GM12878 (cell line): ENCODE measurements at regions not wholly inside any gene's neighbourhood (a gene's known extent, or its start where the extent isn't known, plus 50 kb on each side); places are given as distances from the start of the nearest gene placed in this dataset.
A peak's percentile ranks its signal among the peaks of the same experiment; 100 is the strongest.

ENCODE experiments used
- ATF7 ChIP-seq: fragments of 450-650 bp; IDR thresholded peaks from 2 replicates; pipeline ENCODE4 v1.6.1; 2016; ENCODE audit warnings: low read depth, mild to moderate bottlenecking
- CBX5 ChIP-seq: sonication (generic); IDR thresholded peaks from 2 replicates; pipeline ENCODE4 v1.6.1; 2016; ENCODE audit warnings: low read depth, moderate library complexity, mild to moderate bottlenecking, inconsistent platforms
- CEBPB ChIP-seq, 2 experiments: fragments of 150-350 bp in 1 of 2; IDR thresholded peaks; 2 replicates each; pipeline ENCODE4 v1.6.1; 2012 to 2014; ENCODE audit warnings: low read depth in 2 of 2, low read length in 2 of 2, borderline replicate concordance in 1 of 2, inconsistent platforms in 1 of 2
- CREM ChIP-seq: IDR thresholded peaks from 2 replicates; pipeline ENCODE4 v1.6.1; 2014; ENCODE audit warnings: antibody characterized with exemption, low read depth
- CUX1 ChIP-seq: IDR thresholded peaks from 2 replicates; pipeline ENCODE4 v1.6.1; 2012; ENCODE audit warnings: improper control_type of control experiment, low read depth, low read length; ENCODE audit not compliant: insufficient replicate concordance
- EED ChIP-seq: sonication (generic); IDR thresholded peaks from 2 replicates; pipeline ENCODE4 v1.6.1; 2016; ENCODE audit warnings: antibody characterized with exemption, low read depth
- EP300 ChIP-seq, 2 experiments: fragments of 150-350 bp in 1 of 2; IDR thresholded peaks; 2 replicates each; pipeline ENCODE4 v1.6.1; 2011 to 2012; ENCODE audit warnings: low read depth in 2 of 2, low read length in 2 of 2, borderline replicate concordance in 1 of 2, improper control_type of control experiment in 1 of 2, inconsistent platforms in 1 of 2; ENCODE audit not compliant: control insufficient read depth in 1 of 2
- FOXM1 ChIP-seq: IDR thresholded peaks from 2 replicates; pipeline ENCODE4 v1.6.1; 2012; ENCODE audit warnings: low read depth, mild to moderate bottlenecking, inconsistent platforms, low read length, moderate library complexity
- IKZF1 ChIP-seq: fragments of 450-650 bp; conservative IDR thresholded peaks from 2 replicates; pipeline ENCODE4 v1.6.1; 2017; ENCODE audit warnings: antibody characterized with exemption, mild to moderate bottlenecking
- IKZF2 ChIP-seq, 2 experiments: fragments of 450-650 bp; IDR thresholded peaks; 2 replicates each; pipeline ENCODE4 v1.6.1; 2017; ENCODE audit warnings: mild to moderate bottlenecking in 2 of 2, moderate library complexity in 2 of 2
- IRF4 ChIP-seq: IDR thresholded peaks from 2 replicates; pipeline ENCODE4 v1.6.1; 2011; ENCODE audit warnings: low read depth, low read length
- JUNB ChIP-seq: IDR thresholded peaks from 2 replicates; pipeline ENCODE4 v1.6.1; 2016; ENCODE audit warnings: antibody characterized with exemption, mild to moderate bottlenecking
- JUND ChIP-seq: IDR thresholded peaks from 2 replicates; pipeline ENCODE4 v1.6.1; 2012; ENCODE audit warnings: low read depth, mild to moderate bottlenecking, low read length, improper control_type of control experiment, moderate library complexity
- MTA2 ChIP-seq: fragments of 450-650 bp; IDR thresholded peaks from 2 replicates; pipeline ENCODE4 v1.6.1; 2016; ENCODE audit warnings: low read depth, mild to moderate bottlenecking, moderate library complexity
- NBN ChIP-seq: fragments of 450-650 bp; IDR thresholded peaks from 2 replicates; pipeline ENCODE4 v1.6.1; 2016
- PKNOX1 ChIP-seq: fragments of 450-650 bp; IDR thresholded peaks from 2 replicates; pipeline ENCODE4 v1.6.1; 2016; ENCODE audit warnings: mild to moderate bottlenecking
- RAD51 ChIP-seq: fragments of 450-650 bp; IDR thresholded peaks from 2 replicates; pipeline ENCODE4 v1.6.1; 2016; ENCODE audit warnings: moderate library complexity, mild to moderate bottlenecking, inconsistent platforms
- SKIL ChIP-seq: fragments of 450-650 bp; IDR thresholded peaks from 2 replicates; pipeline ENCODE4 v1.6.1; 2017; ENCODE audit warnings: mild to moderate bottlenecking, low read depth, inconsistent platforms; ENCODE audit not compliant: poor library complexity, severe bottlenecking
- SRF ChIP-seq, 2 experiments: IDR thresholded peaks; 2 replicates each; pipeline ENCODE4 v1.6.1; 2011; ENCODE audit warnings: low read depth in 2 of 2, low read length in 2 of 2, mild to moderate bottlenecking in 1 of 2, moderate library complexity in 1 of 2
- STAT3 ChIP-seq: IDR thresholded peaks from 2 replicates; pipeline ENCODE4 v1.6.1; 2011; ENCODE audit warnings: low read depth, low read length, improper control_type of control experiment
- TAF1 ChIP-seq: IDR thresholded peaks from 2 replicates; pipeline ENCODE4 v1.6.1; 2011; ENCODE audit warnings: mild to moderate bottlenecking, low read depth, low read length, borderline replicate concordance

- TF ChIP-seq CUX1: peak; percentile 87
- TF ChIP-seq CBX5: 0 out of 2 replicates have a peak, but pooled peaks have one; percentile 22
- no peak for TF ChIP-seq JUND
- peak; percentile 59; the same call in 1 of the 2 replicates for TF ChIP-seq IRF4
- no peak for TF ChIP-seq CEBPB (IDR thresholded peaks at IDR 0.05; ENCODE audit: borderline replicate concordance in 1 of 2, low read depth in 2 of 2, low read length in 2 of 2)
- TF ChIP-seq ATF7: peak; percentile 67
- no peak for TF ChIP-seq RAD51
- peak in 1 of 2 experiments; percentile 68; a peak in 1 of 4 replicates for TF ChIP-seq EP300 (IDR thresholded peaks at IDR 0.05; ENCODE audit: borderline replicate concordance in 1 of 2, control insufficient read depth in 1 of 2, low read depth in 2 of 2, low read length in 2 of 2)
- TF ChIP-seq EED: peak; percentile 12; the same call in 1 of the 2 replicates
- TF ChIP-seq JUNB: peak; percentile 88
- TF ChIP-seq NBN: 0 out of 2 replicates have a peak, but pooled peaks have one; percentile 20
- peak; percentile 62 for TF ChIP-seq CREM
- TF ChIP-seq FOXM1: peak; percentile 73; the same call in 1 of the 2 replicates
- TF ChIP-seq IKZF1: peak; percentile 6; the same call in 1 of the 2 replicates
- peak; percentile 44 for TF ChIP-seq MTA2
- TF ChIP-seq SKIL: peak; percentile 24
- TF ChIP-seq PKNOX1: peak; percentile 17; the same call in 1 of the 2 replicates
- no peak for TF ChIP-seq TAF1
- TF ChIP-seq SRF (IDR thresholded peaks at IDR 0.05; ENCODE audit: low read depth in 2 of 2, low read length in 2 of 2): no peak
- TF ChIP-seq IKZF2 (IDR thresholded peaks at IDR 0.05): peak; percentile 4 to 43; a peak in 2 of 4 replicates
- peak; percentile 96; the same call in 1 of the 2 replicates for TF ChIP-seq STAT3
These were observed 49.7 kb upstream of the PTPN13 start (continued) for GRCh38 chr4:86544310-86544966.
